ENCODE measurements at regions not wholly inside any gene's neighbourhood (a gene's known extent, or its start where the extent isn't known, plus 50 kb on each side); places are given as distances from the start of the nearest gene placed in this dataset.

GRCh38 chr2:220962556-220962955 is 609.5 kb downstream of the EPHA4 start:
- DNase-seq = no peak

DNA sequence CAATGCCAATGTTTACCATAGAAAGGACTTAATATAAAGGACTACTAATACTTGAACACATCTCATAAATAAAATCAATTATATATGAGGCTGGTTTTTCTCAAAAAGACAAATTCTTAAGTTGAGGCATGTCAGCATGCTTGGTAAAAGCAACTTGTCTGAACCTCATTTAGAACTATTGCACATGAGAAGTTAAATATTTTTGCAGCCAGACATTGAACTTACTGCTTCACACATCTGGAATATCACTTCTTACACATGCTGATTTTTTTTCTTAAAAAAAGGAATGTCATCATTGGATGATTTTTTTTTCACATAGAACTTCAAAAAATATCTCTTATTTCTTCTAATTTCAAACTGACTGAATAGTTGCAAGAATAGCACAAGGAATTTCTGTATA is 609.0 kb downstream of the EPHA4 start:
- DNase-seq = no peak

DNA sequence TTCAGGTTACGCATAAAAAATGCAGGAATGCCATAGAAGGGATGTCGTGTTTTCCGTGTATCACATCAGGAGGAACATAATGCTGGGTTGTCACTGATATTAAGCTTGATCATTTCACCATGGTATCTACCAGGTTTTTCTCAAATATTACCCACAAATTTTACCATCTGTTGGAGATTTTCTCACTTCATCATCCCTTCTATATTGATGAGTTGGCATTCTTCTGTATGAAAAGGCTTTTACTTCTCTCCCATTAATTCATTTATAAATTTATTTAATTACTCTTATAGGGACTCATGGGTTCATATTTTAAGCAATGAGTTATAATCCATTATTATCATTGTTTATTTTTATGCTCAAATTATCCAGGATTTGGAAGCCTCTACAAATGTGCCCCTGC is 608.2 kb downstream of the EPHA4 start:
- no peak for DNase-seq

- peak; percentile 64 for DNase-seq
Observed at GRCh38 chr2:220966636-220967035, 605.5 kb downstream of the EPHA4 start.

DNA sequence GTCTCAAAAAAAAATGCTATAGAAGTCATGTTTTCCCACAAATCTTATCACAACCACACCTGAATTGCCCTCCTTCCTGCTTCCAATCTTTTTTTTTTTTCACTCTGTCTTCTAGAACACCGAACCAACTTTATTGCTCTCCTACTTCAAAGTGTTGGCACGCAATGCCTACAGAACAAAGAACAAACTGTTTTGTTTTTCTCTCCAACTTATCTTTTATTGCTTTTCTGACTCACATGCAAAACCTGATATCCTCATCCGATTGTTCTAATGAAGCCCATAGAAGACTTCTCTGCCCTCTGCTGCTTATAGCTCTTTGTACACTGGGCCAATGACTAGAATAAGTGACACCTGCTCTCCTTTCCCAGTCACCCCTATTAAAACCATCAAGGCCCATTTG is 602.8 kb downstream of the EPHA4 start:
- DNase-seq = no peak

GRCh38 chr2:220980966-220981675 is 591.0 kb downstream of the EPHA4 start:
- no peak for DNase-seq

DNA sequence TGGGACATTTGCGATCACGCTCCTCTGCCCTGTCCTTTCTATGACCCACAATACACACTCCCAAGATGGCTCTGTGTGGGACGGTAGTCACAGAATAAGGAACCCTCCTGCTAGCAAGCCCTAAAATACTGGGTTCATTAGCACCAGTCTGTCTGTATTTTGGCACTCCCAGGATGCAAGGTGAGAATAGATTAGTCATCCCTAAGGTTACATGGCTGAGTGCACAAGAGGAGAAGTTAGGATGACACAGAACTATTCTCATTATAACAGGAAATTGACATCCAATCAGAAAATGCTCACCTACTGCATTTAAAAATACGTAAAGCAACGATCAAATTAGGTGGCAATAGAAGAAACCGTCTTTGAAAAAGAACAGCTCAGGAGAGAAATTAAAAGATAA is 590.2 kb downstream of the EPHA4 start:
- DNase-seq = no peak

GRCh38 chr2:220985561-220985960 is 586.5 kb downstream of the EPHA4 start:
- DNase-seq = no peak

- no peak for DNase-seq
Observed at GRCh38 chr2:220987839-220988238, 584.3 kb downstream of the EPHA4 start.

DNA sequence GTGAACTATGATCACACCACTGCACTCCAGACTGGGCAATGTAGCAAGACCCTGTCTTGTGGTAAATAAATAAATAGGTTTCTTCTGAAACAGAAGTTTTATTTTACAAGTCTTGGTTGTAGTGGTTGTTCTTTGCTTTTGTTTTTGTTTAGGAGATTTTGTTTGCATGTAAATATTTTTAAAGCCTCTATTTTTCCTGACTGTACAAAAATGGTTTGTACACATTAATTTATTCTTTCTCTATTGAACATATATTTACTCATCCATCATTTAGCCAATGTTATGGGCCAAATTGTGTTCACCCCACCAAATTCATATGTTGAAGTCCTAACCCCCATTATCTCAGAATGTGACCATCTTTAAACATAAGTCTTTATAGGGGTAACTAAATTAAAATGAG is 580.1 kb downstream of the EPHA4 start:
- DNase-seq = no peak

DNA sequence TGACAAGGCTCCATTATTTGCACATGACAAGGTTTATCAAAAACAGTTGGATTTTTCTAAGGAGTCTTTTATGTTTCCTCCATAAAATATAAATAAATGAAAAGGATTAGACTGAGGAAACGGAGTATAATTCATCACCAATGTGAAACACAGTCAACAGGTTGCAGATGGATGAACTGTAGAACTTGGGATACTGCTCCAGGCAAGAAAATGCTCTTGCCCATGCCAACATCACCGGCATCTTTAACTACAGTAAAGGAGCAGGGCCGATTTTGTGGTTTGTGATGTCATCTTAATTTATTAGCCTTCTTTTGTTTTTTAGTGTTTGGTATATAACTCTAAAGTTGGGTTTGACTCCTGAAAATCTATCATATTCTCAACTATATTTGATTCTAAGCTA is 577.3 kb downstream of the EPHA4 start:
- DNase-seq = no peak

GRCh38 chr2:220995581-220995980 is 576.5 kb downstream of the EPHA4 start:
- no peak for DNase-seq

DNA sequence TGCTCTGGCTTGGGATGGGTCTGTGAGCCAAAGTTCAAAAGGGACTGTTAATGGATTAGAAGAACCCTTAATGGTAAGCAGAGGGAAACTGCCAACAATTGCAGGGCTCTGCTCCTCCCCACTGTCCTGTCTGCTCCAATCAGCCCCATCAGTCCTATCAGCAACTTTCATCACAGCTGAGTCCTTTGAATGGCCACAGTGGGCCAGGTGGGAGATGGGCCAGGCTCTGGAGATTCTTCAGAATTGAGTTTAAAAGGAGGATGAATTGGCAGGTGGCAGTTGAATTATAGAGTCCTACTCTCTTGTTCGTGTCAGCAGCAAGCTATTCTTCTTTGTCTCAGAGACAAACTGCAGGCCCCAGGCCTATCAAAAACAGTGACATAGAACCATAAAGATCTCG is 573.9 kb downstream of the EPHA4 start:
- DNase-seq = peak; percentile 76

- DNase-seq = no peak
Observed at GRCh38 chr2:220999356-220999755, 572.7 kb downstream of the EPHA4 start.

DNA sequence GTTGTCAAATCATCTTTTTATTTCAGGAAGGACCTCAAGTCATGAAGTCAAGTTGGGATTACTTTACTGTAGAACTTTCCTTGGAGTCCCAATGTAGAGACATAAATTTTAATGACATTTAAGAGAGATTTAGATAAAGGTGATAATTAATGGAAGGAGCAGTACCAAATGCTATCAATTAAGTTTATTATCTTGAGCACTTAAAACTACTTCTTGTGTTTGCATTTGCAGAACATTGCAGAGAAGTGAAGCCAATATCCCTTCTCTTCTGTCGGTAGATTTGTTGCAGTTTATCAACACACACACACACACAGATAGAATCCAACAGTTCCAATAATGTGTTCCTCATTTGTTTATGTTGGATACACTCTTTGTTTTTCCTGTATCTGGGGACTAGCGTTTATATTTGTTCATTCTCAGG is 570.7 kb downstream of the EPHA4 start:
- DNase-seq = no peak

DNA sequence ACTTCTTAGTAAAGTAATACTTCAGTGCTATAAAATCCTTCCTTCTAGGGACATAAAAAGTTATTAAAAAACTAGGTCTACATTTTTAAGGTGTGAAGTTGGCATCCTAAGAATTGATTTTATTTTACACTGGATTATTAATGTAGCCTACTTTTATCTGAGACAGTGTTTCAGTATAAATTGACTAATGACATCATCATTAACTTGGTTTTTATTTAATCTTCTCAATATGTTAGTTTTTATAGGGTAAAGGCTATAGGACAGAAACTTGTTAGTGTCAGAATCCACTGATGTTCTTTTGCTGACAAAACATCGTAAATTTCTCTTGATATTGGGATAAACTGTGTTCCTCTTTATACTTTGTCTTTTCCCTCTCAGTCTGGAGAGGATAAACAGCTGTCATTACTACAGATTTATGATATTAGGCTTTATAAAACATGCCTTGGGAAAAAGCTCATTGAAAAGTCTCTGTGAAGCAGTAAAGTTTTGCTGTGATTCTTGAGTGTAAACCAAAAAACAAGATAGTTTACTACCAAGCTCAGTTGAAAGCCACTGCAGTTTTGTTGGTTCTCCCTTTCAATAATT is 569.9 kb downstream of the EPHA4 start:
- no peak for DNase-seq

DNA sequence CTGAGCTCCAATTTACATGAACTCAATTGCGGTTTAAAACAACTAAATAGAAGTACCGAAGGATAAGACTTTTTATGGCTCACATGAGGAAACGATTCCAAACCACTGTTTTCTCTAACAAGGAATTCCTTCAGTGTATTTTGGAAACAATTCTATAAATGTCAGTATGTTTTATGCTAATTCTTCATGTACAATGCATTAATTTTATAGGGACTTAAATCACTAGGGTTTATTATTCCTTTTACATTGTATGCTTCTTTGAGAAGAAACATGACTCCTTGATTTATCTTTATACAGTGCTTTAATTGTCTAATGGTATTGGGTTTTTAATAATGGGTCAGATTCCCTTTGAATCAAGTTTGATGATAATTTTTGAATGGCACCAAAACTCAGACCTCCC is 566.8 kb downstream of the EPHA4 start:
- no peak for DNase-seq

- no peak for DNase-seq
Observed at GRCh38 chr2:221006084-221006483, 566.0 kb downstream of the EPHA4 start.

- DNase-seq = no peak
Observed at GRCh38 chr2:221016551-221016950, 555.6 kb downstream of the EPHA4 start.

DNA sequence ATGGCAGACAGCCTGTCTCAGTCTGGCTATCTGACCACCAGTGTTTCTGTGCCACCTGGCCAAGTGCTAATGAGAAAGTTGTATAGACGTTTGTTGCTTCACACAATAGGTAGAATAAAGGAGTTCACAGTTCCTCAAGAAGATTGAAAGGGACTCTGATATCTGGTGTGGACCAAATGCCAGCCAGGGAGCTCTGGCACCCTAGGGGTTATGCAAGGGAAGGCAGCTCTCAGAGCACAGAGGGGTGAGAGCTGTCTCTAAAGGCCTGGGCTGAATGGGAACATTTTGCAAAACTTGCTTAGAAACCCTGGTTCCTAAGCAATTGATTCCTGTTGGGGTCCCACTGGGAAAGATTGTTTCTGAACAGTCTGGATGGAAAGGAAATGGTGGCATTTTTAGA is 553.8 kb downstream of the EPHA4 start:
- no peak for DNase-seq

DNA sequence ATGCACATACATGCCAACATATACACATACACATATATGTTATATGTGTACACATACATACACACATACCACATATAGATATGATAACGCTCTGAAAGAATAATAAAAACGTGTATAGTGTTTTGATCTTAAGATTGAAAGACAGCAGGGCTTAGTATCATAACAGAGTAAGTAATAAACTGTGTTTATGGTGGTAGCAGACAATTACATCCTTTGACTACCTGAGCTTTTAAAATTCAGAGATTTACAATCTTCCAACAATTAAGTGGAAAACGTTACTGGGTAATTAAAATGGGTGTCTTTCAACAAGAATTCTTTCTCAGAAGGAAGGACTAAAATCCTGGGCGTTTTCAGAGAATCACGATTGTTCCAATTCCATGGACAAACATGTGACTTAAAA is 552.4 kb downstream of the EPHA4 start:
- DNase-seq = no peak

GRCh38 chr2:221022554-221022953 is 549.5 kb downstream of the EPHA4 start:
- DNase-seq = no peak

- DNase-seq = no peak
Observed at GRCh38 chr2:221025398-221025797, 546.7 kb downstream of the EPHA4 start.

GRCh38 chr2:221034026-221034701 is 537.9 kb downstream of the EPHA4 start:
- no peak for DNase-seq

DNA sequence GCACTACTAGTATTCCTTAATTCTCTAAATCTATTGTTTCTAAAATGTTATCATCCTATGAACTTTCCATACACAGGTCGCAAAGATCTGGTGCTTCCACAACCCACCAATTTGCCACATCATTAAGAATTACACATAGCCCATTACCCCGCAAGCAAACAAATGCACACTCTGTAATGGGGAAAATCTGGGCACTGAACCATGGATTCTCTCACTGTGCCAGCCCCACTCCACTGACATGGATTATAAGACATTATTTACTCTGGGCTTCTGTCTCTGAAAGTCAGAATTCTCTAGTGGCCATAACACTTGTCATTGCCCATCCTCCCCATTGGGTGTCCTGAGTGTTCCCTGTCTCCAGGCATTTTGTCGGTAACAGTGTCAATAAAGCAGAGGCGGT is 537.1 kb downstream of the EPHA4 start:
- no peak for DNase-seq
